ENCODE measurements at regions not wholly inside any gene's neighbourhood (a gene's known extent, or its start where the extent isn't known, plus 50 kb on each side); places are given as distances from the start of the nearest gene placed in this dataset.

- Mint-ChIP-seq H3K27me3 (no peaks in the 10 kb centered on the region), H3K4me3 (no peak overlapping the region), H3K9me3 (peaks cover 9% of the 10 kb centered on the region), H3K4me1 (ENCODE audit: low read depth) (peaks cover 21% of the 10 kb centered on the region), H3K27ac (no peak overlapping the region), H3K36me3 (no peaks in the 10 kb centered on the region)
- intact Hi-C loops (cut with micrococcal nuclease) = no loop called here
- DNase-seq = no peak
- ChIA-PET CTCF (interaction anchor here (1.5 to 2.9 kb wide), 2 partner anchors 33 to 41 kb away, joined by 3 to 8 read pairs; no protein-coding TSS in a partner anchor), POLR2A (no interaction called here)
These were observed 329.6 kb downstream of the UACA start for GRCh38 chr15:70433586-70434324.

GRCh38 chr15:70432924-70433495, 330.3 kb downstream of the UACA start:
- POLR2A ChIA-PET = interaction anchor here (1.1 kb wide), 1 partner anchor 163 kb away, joined by 3 read pairs; no protein-coding TSS in a partner anchor
- Mint-ChIP-seq H3K4me1 (ENCODE audit: low read depth) (peaks cover 21% of the 10 kb centered on the region), H3K27ac (no peak overlapping the region), H3K4me3 (no peak overlapping the region), H3K9me3 (peaks cover 14% of the 10 kb centered on the region), H3K36me3 (no peaks in the 10 kb centered on the region), H3K27me3 (no peaks in the 10 kb centered on the region)
- no peak for DNase-seq
- CTCF ChIA-PET = interaction anchor here (1.5 to 2.9 kb wide), 2 partner anchors 34 to 42 kb away, joined by 3 to 8 read pairs; no protein-coding TSS in a partner anchor
- intact Hi-C loops (cut with micrococcal nuclease) = no loop called here

- Mint-ChIP-seq H3K27ac (no peak overlapping the region), H3K9me3 (peaks cover 14% of the 10 kb centered on the region), H3K36me3 (no peaks in the 10 kb centered on the region), H3K4me1 (ENCODE audit: low read depth) (peaks cover 21% of the 10 kb centered on the region), H3K4me3 (no peak overlapping the region), H3K27me3 (no peaks in the 10 kb centered on the region)
- DNase-seq = no peak
- ChIA-PET POLR2A (interaction anchor here (1.1 kb wide), 1 partner anchor 162 kb away, joined by 3 read pairs; no protein-coding TSS in a partner anchor), CTCF (interaction anchor here (2.9 kb wide), 1 partner anchor 35 kb away, joined by 8 read pairs; no protein-coding TSS in a partner anchor)
- intact Hi-C loops (cut with micrococcal nuclease) = no loop called here
These were observed 331.5 kb downstream of the UACA start for GRCh38 chr15:70431854-70432253.

GRCh38 chr15:70430069-70430468, 332.4 kb upstream of the TLE3 start:
- POLR2A ChIA-PET = no interaction called here
- CTCF ChIA-PET = no interaction called here
- no peaks in the 10 kb centered on the region for H3K36me3 Mint-ChIP-seq
- no peak overlapping the region for H3K4me3 Mint-ChIP-seq
- no peak for DNase-seq
- H3K4me1 Mint-ChIP-seq (ENCODE audit: low read depth) = peaks cover 15% of the 10 kb centered on the region
- H3K9me3 Mint-ChIP-seq = peaks cover 14% of the 10 kb centered on the region
- H3K27ac Mint-ChIP-seq = no peak overlapping the region
- intact Hi-C loops (cut with micrococcal nuclease) = no loop called here
- no peaks in the 10 kb centered on the region for H3K27me3 Mint-ChIP-seq

GRCh38 chr15:70429056-70429722, 331.5 kb upstream of the TLE3 start:
- intact Hi-C loops (cut with micrococcal nuclease) = no loop called here
- Mint-ChIP-seq H3K27ac (no peak overlapping the region), H3K4me1 (ENCODE audit: low read depth) (peaks cover 18% of the 10 kb centered on the region), H3K36me3 (no peaks in the 10 kb centered on the region), H3K9me3 (peaks cover 14% of the 10 kb centered on the region), H3K27me3 (no peaks in the 10 kb centered on the region), H3K4me3 (no peak overlapping the region)
- POLR2A ChIA-PET = no interaction called here
- DNase-seq = no peak
- CTCF ChIA-PET = no interaction called here

GRCh38 chr15:70428211-70428822, 330.6 kb upstream of the TLE3 start:
- H3K4me3 Mint-ChIP-seq = no peak overlapping the region
- peaks cover 18% of the 10 kb centered on the region for H3K4me1 Mint-ChIP-seq (ENCODE audit: low read depth)
- peaks cover 14% of the 10 kb centered on the region for H3K9me3 Mint-ChIP-seq
- no peak overlapping the region for H3K27ac Mint-ChIP-seq
- no peaks in the 10 kb centered on the region for H3K36me3 Mint-ChIP-seq
- intact Hi-C loops (cut with micrococcal nuclease) = no loop called here
- H3K27me3 Mint-ChIP-seq = no peaks in the 10 kb centered on the region
- ChIA-PET CTCF (no interaction called here), POLR2A (no interaction called here)
- no peak for DNase-seq

GRCh38 chr15:70427167-70428120, 329.7 kb upstream of the TLE3 start:
- Mint-ChIP-seq H3K36me3 (no peaks in the 10 kb centered on the region), H3K27ac (no peak overlapping the region), H3K9me3 (peaks cover 14% of the 10 kb centered on the region), H3K27me3 (no peaks in the 10 kb centered on the region), H3K4me3 (no peak overlapping the region), H3K4me1 (ENCODE audit: low read depth) (peaks cover 18% of the 10 kb centered on the region)
- intact Hi-C loops (cut with micrococcal nuclease) = no loop called here
- POLR2A ChIA-PET = no interaction called here
- CTCF ChIA-PET = no interaction called here
- DNase-seq = no peak

GRCh38 chr15:70426096-70426821, 328.5 kb upstream of the TLE3 start:
- Mint-ChIP-seq H3K4me3 (no peak overlapping the region), H3K9me3 (peaks cover 14% of the 10 kb centered on the region), H3K27me3 (peaks cover 2% of the 10 kb centered on the region), H3K4me1 (ENCODE audit: low read depth) (peaks cover 18% of the 10 kb centered on the region), H3K36me3 (no peaks in the 10 kb centered on the region), H3K27ac (no peak overlapping the region)
- POLR2A ChIA-PET = no interaction called here
- intact Hi-C loops (cut with micrococcal nuclease) = no loop called here
- DNase-seq = no peak
- CTCF ChIA-PET = interaction anchor here (2.7 kb wide), 1 partner anchor 41 kb away, joined by 6 read pairs; no protein-coding TSS in a partner anchor

- POLR2A ChIA-PET = no interaction called here
- intact Hi-C loops (cut with micrococcal nuclease) = no loop called here
- no peak overlapping the region for H3K4me3 Mint-ChIP-seq
- H3K36me3 Mint-ChIP-seq = no peaks in the 10 kb centered on the region
- peaks cover 18% of the 10 kb centered on the region for H3K4me1 Mint-ChIP-seq (ENCODE audit: low read depth)
- DNase-seq = peak; percentile 53
- H3K27me3 Mint-ChIP-seq = peaks cover 2% of the 10 kb centered on the region
- no peak overlapping the region for H3K27ac Mint-ChIP-seq
- H3K9me3 Mint-ChIP-seq = peaks cover 14% of the 10 kb centered on the region
- CTCF ChIA-PET = interaction anchor here (0.6 to 2.7 kb wide), 2 partner anchors 42 to 165 kb away, joined by 3 to 6 read pairs; no protein-coding TSS in a partner anchor
These were observed 327.3 kb upstream of the TLE3 start for GRCh38 chr15:70424937-70425411.

GRCh38 chr15:70423267-70423666, 325.6 kb upstream of the TLE3 start:
- no peaks in the 10 kb centered on the region for H3K36me3 Mint-ChIP-seq
- peaks cover 18% of the 10 kb centered on the region for H3K4me1 Mint-ChIP-seq (ENCODE audit: low read depth)
- intact Hi-C loops (cut with micrococcal nuclease) = no loop called here
- peaks cover 2% of the 10 kb centered on the region for H3K27me3 Mint-ChIP-seq
- H3K9me3 Mint-ChIP-seq = peaks cover 2% of the 10 kb centered on the region
- no peak overlapping the region for H3K4me3 Mint-ChIP-seq
- no peak for DNase-seq
- no peak overlapping the region for H3K27ac Mint-ChIP-seq
- ChIA-PET CTCF (no interaction called here), POLR2A (no interaction called here)

GRCh38 chr15:70422342-70422741, 324.6 kb upstream of the TLE3 start:
- intact Hi-C loops (cut with micrococcal nuclease) = no loop called here
- Mint-ChIP-seq H3K4me1 (ENCODE audit: low read depth) (peaks cover 18% of the 10 kb centered on the region), H3K36me3 (no peaks in the 10 kb centered on the region), H3K4me3 (no peak overlapping the region), H3K27me3 (peaks cover 2% of the 10 kb centered on the region), H3K9me3 (no peaks in the 10 kb centered on the region), H3K27ac (no peak overlapping the region)
- CTCF ChIA-PET = no interaction called here
- POLR2A ChIA-PET = no interaction called here
- no peak for DNase-seq
